ENCODE measurements at regions not wholly inside any gene's neighbourhood (a gene's known extent, or its start where the extent isn't known, plus 50 kb on each side); places are given as distances from the start of the nearest gene placed in this dataset.

GRCh38 chr5:33316773-33317172 is 124.0 kb upstream of the TARS1 start:
- H3K4me3 ChIP-seq (ENCODE audit: low read depth, poor library complexity, severe bottlenecking): no peak overlapping the region
- 74 to 82% methylated on average over 1 of the region's 1 CpG for WGBS, 2 donors
- TF ChIP-seq POLR2A (IDR thresholded peaks at IDR 0.05): no peak
- TF ChIP-seq, protein P1, sequence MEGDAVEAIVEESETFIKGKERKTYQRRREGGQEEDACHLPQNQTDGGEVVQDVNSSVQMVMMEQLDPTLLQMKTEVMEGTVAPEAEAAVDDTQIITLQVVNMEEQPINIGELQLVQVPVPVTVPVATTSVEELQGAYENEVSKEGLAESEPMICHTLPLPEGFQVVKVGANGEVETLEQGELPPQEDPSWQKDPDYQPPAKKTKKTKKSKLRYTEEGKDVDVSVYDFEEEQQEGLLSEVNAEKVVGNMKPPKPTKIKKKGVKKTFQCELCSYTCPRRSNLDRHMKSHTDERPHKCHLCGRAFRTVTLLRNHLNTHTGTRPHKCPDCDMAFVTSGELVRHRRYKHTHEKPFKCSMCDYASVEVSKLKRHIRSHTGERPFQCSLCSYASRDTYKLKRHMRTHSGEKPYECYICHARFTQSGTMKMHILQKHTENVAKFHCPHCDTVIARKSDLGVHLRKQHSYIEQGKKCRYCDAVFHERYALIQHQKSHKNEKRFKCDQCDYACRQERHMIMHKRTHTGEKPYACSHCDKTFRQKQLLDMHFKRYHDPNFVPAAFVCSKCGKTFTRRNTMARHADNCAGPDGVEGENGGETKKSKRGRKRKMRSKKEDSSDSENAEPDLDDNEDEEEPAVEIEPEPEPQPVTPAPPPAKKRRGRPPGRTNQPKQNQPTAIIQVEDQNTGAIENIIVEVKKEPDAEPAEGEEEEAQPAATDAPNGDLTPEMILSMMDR (IDR thresholded peaks at IDR 0.05): no peak
- intact Hi-C loops (cut with DNase I; ENCODE audit: low total_unique reads): no loop called here
- no peak for DNase-seq (ENCODE audit: low spot score in 2 of 2)

DNA sequence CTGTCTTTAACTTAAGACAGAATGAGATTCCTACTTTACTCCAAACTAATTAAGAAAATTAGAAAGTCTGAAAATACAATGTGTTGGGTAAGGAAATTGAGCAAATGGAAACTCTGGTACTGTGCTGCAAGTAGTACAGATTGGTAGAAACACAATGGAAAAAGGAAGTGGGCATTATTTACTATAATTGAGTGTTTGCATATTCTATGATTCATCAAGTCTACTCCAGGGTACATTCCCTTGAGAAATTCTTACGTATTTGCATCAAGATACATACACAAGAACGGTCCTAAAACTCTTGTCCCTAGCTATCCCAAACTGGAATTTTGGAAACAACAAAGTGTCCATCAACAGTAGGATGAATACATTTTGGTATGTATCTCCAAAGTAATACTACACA is 123.5 kb upstream of the TARS1 start:
- intact Hi-C loops (cut with DNase I; ENCODE audit: low total_unique reads): no loop called here
- no peak overlapping the region for H3K4me3 ChIP-seq (ENCODE audit: low read depth, poor library complexity, severe bottlenecking)
- DNase-seq (ENCODE audit: low spot score in 2 of 2): no peak
- no peak for TF ChIP-seq POLR2A (IDR thresholded peaks at IDR 0.05)
- TF ChIP-seq, protein P1 (IDR thresholded peaks at IDR 0.05): no peak
- WGBS, 2 donors: 79 to 86% methylated on average over 2 of the region's 2 CpGs

DNA sequence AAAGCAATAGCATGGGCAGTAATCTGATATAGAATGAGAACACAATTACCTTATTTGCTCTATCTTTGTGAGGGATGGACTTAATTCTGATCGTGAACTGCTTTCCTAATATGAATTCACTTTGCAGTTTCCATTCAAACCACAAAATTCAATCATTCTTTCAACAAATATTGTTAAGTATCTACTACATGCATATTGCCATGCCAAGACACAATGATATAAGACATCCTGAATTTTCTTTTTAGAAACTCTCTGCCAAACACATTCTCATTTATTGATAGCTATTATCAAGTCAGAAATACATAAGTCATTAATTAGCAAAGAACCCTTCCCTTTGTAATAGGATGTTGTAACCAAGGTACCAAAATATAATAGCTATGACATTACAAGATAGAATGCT is 121.6 kb upstream of the TARS1 start:
- DNase-seq (ENCODE audit: low spot score in 2 of 2): no peak
- H3K4me3 ChIP-seq (ENCODE audit: low read depth, poor library complexity, severe bottlenecking): no peak overlapping the region
- WGBS, 2 donors: 53 to 67% methylated on average over 1 of the region's 1 CpG
- TF ChIP-seq, protein P1 (IDR thresholded peaks at IDR 0.05): no peak
- no peak for TF ChIP-seq POLR2A (IDR thresholded peaks at IDR 0.05)
- intact Hi-C loops (cut with DNase I; ENCODE audit: low total_unique reads): no loop called here

DNA sequence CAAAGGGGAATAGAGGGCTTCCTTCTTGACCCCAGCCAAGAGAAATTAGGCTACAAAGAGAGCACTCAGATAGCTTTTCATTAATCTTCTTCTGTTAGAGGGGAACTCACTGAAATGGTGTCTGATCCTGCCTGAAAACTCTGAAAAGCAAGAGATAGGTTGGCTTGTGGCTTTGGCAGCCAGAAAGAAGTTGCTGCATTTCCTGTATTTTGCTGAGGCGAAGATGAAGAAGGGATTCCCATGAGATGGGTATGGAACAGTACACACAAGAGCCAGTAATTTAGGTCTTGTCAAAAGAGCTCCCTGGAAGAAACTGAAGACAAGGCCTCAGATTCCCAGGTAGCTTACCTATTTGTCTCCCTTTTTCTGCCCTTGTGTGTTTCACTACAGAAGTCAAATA is 120.9 kb upstream of the TARS1 start:
- TF ChIP-seq POLR2A (IDR thresholded peaks at IDR 0.05): no peak
- TF ChIP-seq, protein P1 (IDR thresholded peaks at IDR 0.05): no peak
- WGBS, 2 donors: 45 to 53% methylated on average over 1 of the region's 1 CpG
- H3K4me3 ChIP-seq (ENCODE audit: low read depth, poor library complexity, severe bottlenecking): no peak overlapping the region
- DNase-seq (ENCODE audit: low spot score in 2 of 2): no peak
- intact Hi-C loops (cut with DNase I; ENCODE audit: low total_unique reads): no loop called here

DNA sequence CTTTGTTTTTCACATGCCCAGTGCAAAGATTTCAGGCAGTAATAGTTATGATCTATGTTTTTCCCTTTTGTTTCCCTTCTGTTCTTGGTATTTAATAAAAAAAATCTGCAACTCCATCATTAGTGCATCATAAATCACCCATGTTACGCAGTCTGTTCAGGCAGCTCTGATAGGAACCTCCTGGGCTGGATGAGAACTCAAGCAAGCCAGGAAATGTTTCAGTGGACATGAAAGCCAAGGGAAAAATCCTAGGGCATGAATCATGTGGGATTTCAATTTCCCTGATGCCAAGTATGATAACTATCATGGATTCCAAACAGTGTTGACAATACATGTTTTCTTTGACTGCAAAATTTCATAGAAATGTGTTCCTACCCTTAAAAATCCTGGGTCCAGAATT is 119.7 kb upstream of the TARS1 start:
- no peak overlapping the region for H3K4me3 ChIP-seq (ENCODE audit: low read depth, poor library complexity, severe bottlenecking)
- peak in 1 of 2 donors; percentile 59 for DNase-seq (ENCODE audit: low spot score in 2 of 2)
- intact Hi-C loops (cut with DNase I; ENCODE audit: low total_unique reads): no loop called here
- no peak for TF ChIP-seq POLR2A (IDR thresholded peaks at IDR 0.05)
- TF ChIP-seq, protein P1 (IDR thresholded peaks at IDR 0.05): no peak
- WGBS, 2 donors: 10 to 19% methylated on average over 1 of the region's 1 CpG

- no peak overlapping the region for H3K4me3 ChIP-seq (ENCODE audit: low read depth, poor library complexity, severe bottlenecking)
- TF ChIP-seq, protein P1 (IDR thresholded peaks at IDR 0.05): no peak
- no peak for TF ChIP-seq POLR2A (IDR thresholded peaks at IDR 0.05)
- 87% methylated on average over 4 of the region's 4 CpGs for WGBS, 2 donors
- intact Hi-C loops (cut with DNase I; ENCODE audit: low total_unique reads): no loop called here
- no peak for DNase-seq (ENCODE audit: low spot score in 2 of 2)
Observed at GRCh38 chr5:33322632-33323031, 118.1 kb upstream of the TARS1 start.

Data from lower leg skin (tissue), 4 donors.